ENCODE measurements at regions not wholly inside any gene's neighbourhood (a gene's known extent, or its start where the extent isn't known, plus 50 kb on each side); places are given as distances from the start of the nearest gene placed in this dataset.

DNA sequence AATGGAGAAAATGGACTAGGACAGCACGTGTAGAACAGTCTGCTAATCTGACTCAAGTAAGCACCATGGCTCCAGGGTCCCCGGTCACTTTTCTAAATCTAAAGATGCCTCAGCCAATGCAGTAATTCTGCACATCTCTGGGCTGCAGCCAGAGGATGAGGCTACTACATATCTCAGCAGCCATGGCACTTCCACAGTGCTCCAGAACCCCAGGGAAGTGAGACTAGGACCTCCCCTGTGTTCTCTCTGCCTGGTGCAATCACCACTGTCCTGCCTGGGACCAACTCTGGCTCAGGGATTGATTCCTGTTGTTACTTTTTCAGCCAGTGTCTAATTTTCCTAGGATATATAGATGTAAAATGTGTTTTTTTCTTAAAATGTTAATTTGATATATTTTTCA, 129.4 kb upstream of the TOP3B start (continued):
- TF ChIP-seq JUN (IDR thresholded peaks at IDR 0.05; ENCODE audit: low read depth, low read length): no peak
- TF ChIP-seq TCF12 (IDR thresholded peaks at IDR 0.05; ENCODE audit: low read depth, low read length): no peak
- no peak for TF ChIP-seq CHD1 (IDR thresholded peaks at IDR 0.05; ENCODE audit: low read depth, low read length)
